Choroid plexus epithelial cell (primary cell): ENCODE measurements at regions not wholly inside any gene's neighbourhood (a gene's known extent, or its start where the extent isn't known, plus 50 kb on each side); places are given as distances from the start of the nearest gene placed in this dataset.
"Not testable (repeated sequence)": the region's sequence is repeated elsewhere in the genome, so short reads cannot be mapped to it uniquely, and the experiment has no call there.

Source experiments
- DNase-seq: peaks from one replicate; pipeline ENCODE4 v3.0.0-alpha.2; 2010; ENCODE audit warnings: low read depth
- H3K4me3 ChIP-seq: 2 replicates; pipeline ENCODE4 v1.5.1; 2011; ENCODE audit warnings: low read depth, mild to moderate bottlenecking, control low read depth, low read length, moderate library complexity
- TF ChIP-seq, protein P1 (sequence below): conservative IDR thresholded peaks from 2 replicates; pipeline ENCODE4 v1.5.1; 2011; ENCODE audit warnings: low read depth, mild to moderate bottlenecking, control low read depth, inconsistent platforms, low read length, moderate library complexity

DNA sequence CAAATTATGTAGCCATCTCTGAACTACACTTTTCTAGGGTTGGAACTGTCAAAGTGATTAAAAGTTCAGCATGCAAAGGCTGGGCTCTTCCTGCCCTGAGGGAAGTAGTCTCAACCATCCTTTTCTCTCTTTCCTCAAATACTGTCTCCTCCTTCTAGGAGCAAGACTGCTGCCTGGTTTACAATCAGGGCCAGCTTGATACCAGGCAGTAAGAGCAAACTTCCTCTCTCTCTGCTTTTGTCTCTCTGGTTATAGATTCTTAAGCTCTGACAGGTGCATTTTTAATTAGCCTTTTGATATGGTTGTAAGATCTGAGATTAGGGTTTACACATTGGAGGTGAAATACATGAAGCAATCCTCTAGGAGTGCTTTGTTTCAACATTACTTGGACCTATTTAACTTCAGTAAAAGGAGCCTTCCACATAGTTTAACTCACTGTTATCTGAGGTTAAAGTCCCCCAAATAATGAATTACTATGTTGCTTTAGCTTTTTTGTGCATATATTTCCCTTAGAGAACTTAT, 436.1 kb downstream of the SPATA31D1 start:
- TF ChIP-seq, protein P1, sequence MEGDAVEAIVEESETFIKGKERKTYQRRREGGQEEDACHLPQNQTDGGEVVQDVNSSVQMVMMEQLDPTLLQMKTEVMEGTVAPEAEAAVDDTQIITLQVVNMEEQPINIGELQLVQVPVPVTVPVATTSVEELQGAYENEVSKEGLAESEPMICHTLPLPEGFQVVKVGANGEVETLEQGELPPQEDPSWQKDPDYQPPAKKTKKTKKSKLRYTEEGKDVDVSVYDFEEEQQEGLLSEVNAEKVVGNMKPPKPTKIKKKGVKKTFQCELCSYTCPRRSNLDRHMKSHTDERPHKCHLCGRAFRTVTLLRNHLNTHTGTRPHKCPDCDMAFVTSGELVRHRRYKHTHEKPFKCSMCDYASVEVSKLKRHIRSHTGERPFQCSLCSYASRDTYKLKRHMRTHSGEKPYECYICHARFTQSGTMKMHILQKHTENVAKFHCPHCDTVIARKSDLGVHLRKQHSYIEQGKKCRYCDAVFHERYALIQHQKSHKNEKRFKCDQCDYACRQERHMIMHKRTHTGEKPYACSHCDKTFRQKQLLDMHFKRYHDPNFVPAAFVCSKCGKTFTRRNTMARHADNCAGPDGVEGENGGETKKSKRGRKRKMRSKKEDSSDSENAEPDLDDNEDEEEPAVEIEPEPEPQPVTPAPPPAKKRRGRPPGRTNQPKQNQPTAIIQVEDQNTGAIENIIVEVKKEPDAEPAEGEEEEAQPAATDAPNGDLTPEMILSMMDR, result no peak
- H3K4me3 ChIP-seq, result no peak overlapping the region
- no peak for DNase-seq

DNA sequence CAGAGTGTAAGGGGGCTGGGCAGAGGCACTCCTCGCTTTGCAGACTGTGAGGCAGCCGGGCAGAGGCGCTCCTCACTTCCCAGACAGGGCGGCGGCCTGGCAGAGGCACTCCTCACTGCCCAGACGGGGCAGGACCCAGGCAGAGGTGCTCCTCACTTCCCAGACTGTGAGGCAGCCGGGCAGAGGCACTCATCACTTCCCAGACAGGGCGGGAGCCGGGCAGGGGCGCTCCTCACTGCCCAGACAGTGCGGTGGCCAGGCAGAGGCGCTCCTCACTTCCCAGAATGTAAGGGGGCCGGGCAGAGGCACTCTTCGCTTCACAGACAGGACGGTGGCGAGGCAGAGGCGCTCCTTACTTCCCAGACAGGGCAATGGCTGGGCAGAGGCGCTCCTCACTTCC, 442.5 kb downstream of the SPATA31D1 start:
- DNase-seq, result no peak
- H3K4me3 ChIP-seq, result no peak overlapping the region
- TF ChIP-seq, protein P1, result no peak

DNA sequence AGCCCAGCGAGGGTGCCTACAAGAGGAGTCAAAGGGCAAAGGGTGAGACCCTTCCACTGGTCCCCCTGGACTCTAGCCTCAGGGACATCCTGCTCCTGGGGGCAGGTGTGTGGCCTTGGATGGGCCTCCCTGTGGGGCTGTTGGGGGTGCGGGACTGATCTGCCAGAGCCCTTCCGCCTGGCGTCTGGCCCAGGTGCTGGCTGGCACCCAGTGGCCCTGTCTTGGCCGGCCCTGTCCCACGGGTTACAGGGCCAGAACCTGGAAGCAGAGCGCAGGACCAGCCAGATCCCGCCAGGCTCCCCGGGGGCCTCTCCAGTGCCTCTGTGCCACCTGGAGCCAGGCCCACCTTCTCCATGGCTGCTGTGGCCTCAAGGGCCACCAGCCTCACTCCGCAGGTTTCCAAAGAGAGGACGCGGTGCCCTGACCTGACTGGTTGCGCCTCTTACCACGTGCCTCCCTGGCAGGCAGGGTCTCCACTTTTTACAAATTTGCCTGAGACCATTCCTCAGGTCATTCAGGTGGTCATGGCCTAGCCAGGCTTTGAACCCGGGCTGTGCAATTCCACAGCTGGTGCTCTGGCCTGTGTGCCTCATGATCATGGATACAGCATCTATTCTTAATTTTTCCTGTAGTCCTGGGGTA, 444.8 kb downstream of the SPATA31D1 start:
- H3K4me3 ChIP-seq, DNase-seq: not testable (repeated sequence)

DNA sequence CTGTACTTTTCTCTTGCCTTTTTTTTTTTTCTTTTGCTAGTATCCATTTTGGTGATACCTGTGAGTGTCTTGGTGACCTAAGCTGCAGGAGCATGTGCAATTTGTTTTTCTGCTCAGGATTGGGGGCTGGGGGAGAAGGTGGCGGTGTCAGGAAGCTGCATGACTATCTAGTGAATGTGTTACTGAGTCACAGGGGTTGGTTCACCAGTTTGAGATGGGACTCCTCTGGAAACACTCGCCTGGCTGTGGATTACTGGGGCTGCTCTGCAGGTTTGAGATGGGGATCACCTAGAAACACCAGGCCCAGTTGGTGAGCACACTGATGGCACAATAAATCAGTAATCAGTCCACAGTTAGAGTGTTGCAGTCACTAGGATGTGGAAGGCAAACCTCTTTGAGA, 447.9 kb downstream of the SPATA31D1 start:
- no peak overlapping the region for H3K4me3 ChIP-seq
- DNase-seq, result no peak
- TF ChIP-seq, protein P1, result no peak

DNA sequence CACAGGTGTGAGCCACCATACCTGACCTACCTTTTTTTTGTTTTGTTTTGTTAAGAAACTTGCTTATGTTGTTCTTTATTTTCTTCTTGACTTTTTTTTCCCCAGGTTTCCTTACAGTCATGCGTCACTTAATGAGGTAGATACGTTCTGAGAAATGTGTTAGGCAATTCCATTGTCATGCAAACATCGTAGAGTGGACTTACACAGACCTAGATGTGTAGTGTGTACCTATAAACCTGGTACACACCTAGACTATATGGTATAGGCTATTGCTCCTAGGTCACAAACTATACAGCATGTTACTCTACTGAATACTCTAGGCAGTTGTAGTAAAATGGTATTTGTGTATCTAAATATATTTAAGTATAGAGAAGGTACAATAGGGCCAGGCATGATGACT, 448.6 kb downstream of the SPATA31D1 start:
- DNase-seq, H3K4me3 ChIP-seq: not testable (repeated sequence)

DNA sequence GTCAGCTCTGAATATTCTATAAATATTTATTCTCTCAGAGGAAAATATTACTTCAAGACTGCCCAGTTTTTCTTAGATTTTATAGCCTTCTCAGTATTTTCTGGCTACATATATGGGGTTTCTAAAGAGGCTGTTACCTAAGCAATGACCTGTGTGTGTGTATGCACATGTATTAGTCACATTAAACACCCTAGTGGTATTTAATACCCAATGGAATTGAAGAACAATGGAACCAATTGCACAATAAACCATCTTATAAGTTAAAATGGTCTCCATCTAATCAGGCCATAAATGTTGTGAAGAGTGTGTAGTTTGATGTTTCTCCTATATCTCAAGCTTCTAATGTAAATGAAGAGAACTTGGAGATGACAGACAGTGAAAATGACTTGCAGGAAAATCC, 450.0 kb downstream of the SPATA31D1 start:
- H3K4me3 ChIP-seq, result no peak overlapping the region
- no peak for DNase-seq
- TF ChIP-seq, protein P1, result no peak

DNA sequence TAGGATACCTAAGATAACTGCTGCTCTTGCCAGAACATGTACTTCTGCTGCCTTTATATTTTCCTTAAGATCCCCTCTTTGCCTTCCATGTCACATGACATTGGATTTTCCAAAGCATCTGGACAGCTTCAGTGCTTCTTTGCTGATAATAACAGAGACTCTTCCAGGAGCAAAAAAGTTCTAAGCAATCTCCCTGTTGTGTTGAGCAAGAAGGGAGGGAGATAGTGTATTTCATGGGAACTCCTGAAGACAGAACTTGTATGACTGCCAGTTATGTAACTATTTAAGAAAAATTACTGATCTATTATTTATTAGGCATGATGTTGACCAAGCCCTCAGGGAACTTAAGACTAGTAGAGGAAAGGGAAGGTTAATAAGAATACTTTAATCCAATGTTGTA, 454.7 kb downstream of the SPATA31D1 start:
- DNase-seq, result no peak
- TF ChIP-seq, protein P1, result no peak
- H3K4me3 ChIP-seq, result no peak overlapping the region

DNA sequence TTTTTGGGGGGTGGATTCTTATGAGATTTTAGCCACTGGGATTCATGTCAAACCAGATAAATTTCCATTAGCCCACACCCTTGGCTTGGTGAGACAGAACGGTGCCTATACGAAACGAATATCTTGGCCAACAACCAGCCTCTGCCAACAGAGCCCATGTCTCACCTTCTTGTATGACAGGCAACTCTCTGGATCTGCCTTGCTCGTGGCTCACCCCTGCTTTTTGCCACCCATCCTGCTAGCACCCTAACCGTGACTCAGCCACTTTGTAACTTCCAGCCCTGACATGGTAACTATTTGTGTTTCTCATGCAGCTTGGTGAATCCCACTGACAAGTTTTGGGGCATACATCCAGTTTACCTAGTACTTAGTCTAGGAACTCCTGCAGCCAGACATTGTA, 457.0 kb downstream of the SPATA31D1 start:
- DNase-seq, result no peak
- TF ChIP-seq, protein P1, result no peak
- H3K4me3 ChIP-seq, result no peak overlapping the region
